Suprapubic skin (tissue), 3 donors: ENCODE measurements at regions not wholly inside any gene's neighbourhood (a gene's known extent, or its start where the extent isn't known, plus 50 kb on each side); places are given as distances from the start of the nearest gene placed in this dataset.

Source experiments
- POLR2A ChIP-seq, 2 donors: fragments of 450-650 bp; IDR thresholded peaks; one replicate each; pipeline ENCODE4 v1.6.1; 2017; ENCODE audit warnings: antibody characterized with exemption in 2 of 2, mild to moderate bottlenecking in 2 of 2, moderate library complexity in 2 of 2
- TF ChIP-seq, protein P1 (sequence below), 2 donors: fragments of 200-600 bp in 1 of 2; fragments of 450-650 bp in 1 of 2; sonication (generic) in 1 of 2; IDR thresholded peaks; one replicate each; pipeline ENCODE4 v1.5.1; 2016 to 2019; ENCODE audit warnings: antibody characterized with exemption in 2 of 2, mild to moderate bottlenecking in 1 of 2, moderate library complexity in 1 of 2

- TF ChIP-seq, protein P1, sequence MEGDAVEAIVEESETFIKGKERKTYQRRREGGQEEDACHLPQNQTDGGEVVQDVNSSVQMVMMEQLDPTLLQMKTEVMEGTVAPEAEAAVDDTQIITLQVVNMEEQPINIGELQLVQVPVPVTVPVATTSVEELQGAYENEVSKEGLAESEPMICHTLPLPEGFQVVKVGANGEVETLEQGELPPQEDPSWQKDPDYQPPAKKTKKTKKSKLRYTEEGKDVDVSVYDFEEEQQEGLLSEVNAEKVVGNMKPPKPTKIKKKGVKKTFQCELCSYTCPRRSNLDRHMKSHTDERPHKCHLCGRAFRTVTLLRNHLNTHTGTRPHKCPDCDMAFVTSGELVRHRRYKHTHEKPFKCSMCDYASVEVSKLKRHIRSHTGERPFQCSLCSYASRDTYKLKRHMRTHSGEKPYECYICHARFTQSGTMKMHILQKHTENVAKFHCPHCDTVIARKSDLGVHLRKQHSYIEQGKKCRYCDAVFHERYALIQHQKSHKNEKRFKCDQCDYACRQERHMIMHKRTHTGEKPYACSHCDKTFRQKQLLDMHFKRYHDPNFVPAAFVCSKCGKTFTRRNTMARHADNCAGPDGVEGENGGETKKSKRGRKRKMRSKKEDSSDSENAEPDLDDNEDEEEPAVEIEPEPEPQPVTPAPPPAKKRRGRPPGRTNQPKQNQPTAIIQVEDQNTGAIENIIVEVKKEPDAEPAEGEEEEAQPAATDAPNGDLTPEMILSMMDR (IDR thresholded peaks at IDR 0.05), result no peak
- no peak for TF ChIP-seq POLR2A (IDR thresholded peaks at IDR 0.05)
Observed at GRCh38 chr20:40896814-40897700, 131.6 kb upstream of the TOP1 start.
